Large intestine (tissue), 3 donors: ENCODE measurements at regions not wholly inside any gene's neighbourhood (a gene's known extent, or its start where the extent isn't known, plus 50 kb on each side); places are given as distances from the start of the nearest gene placed in this dataset.
A peak's percentile ranks its signal among the peaks of the same experiment; 100 is the strongest.

Experiments
- DNase-seq, 2 donors: peaks; one replicate each; pipeline versions ENCODE4 v3.0.0 to v3.0.0-alpha.2; 2013
- H3K27ac ChIP-seq: one replicate; pipeline ENCODE4 v1.5.1; 2013; ENCODE audit warnings: low read length
- H3K27me3 ChIP-seq: 2 replicates; pipeline ENCODE4 v1.6.1; 2013; ENCODE audit warnings: low read length; ENCODE audit not compliant: control insufficient read depth, insufficient read depth
- H3K36me3 ChIP-seq: 2 replicates; pipeline ENCODE4 v1.6.1; 2013; ENCODE audit warnings: low read length; ENCODE audit not compliant: control insufficient read depth, insufficient read depth
- H3K4me1 ChIP-seq: one replicate; pipeline ENCODE4 v1.6.1; 2013; ENCODE audit warnings: low read length; ENCODE audit not compliant: control insufficient read depth, insufficient read depth
- H3K4me3 ChIP-seq: one replicate; pipeline ENCODE4 v1.5.1; 2013; ENCODE audit warnings: low read length
- H3K9me3 ChIP-seq: one replicate; pipeline ENCODE4 v1.6.1; 2013; ENCODE audit warnings: mild to moderate bottlenecking, low read depth, low read length, moderate library complexity; ENCODE audit not compliant: control insufficient read depth
- WGBS: methylation state at CpG from one replicate; pipeline ENCODE4 v1.1.5; 2013; ENCODE audit warnings: low lambda C conversion rate; ENCODE audit not compliant: insufficient coverage; 5-methylcytosine and 5-hydroxymethylcytosine counted together

GRCh38 chr2:106280722-106281446 is 86.8 kb upstream of the UXS1 start:
- no CpG with 5 or more reads among the region's 10 CpGs for WGBS
- no peaks in the 10 kb centered on the region for H3K9me3 ChIP-seq
- no peaks in the 10 kb centered on the region for H3K36me3 ChIP-seq
- no peaks in the 10 kb centered on the region for H3K27me3 ChIP-seq
- H3K4me3 ChIP-seq: no peak overlapping the region
- H3K27ac ChIP-seq: no peak overlapping the region
- DNase-seq: peak in 1 of 2 donors; percentile 0
- H3K4me1 ChIP-seq: no peaks in the 10 kb centered on the region

- Histone ChIP-seq H3K9me3 (no peaks in the 10 kb centered on the region), H3K36me3 (no peaks in the 10 kb centered on the region), H3K27me3 (no peaks in the 10 kb centered on the region), H3K27ac (no peak overlapping the region), H3K4me3 (no peak overlapping the region), H3K4me1 (no peaks in the 10 kb centered on the region)
- no peak for DNase-seq
- WGBS: 55% methylated on average over 2 of the region's 3 CpGs
These were observed 86.1 kb upstream of the UXS1 start for GRCh38 chr2:106280224-106280623.

GRCh38 chr2:106278112-106278876 is 84.2 kb upstream of the UXS1 start:
- WGBS: 80% methylated on average over 1 of the region's 6 CpGs
- no peak for DNase-seq
- Histone ChIP-seq H3K4me1 (no peaks in the 10 kb centered on the region), H3K4me3 (no peak overlapping the region), H3K9me3 (no peaks in the 10 kb centered on the region), H3K27me3 (no peaks in the 10 kb centered on the region), H3K27ac (no peak overlapping the region), H3K36me3 (no peaks in the 10 kb centered on the region)

GRCh38 chr2:106277426-106277825 is 83.3 kb upstream of the UXS1 start:
- DNase-seq: no peak
- Histone ChIP-seq H3K4me1 (no peaks in the 10 kb centered on the region), H3K9me3 (no peaks in the 10 kb centered on the region), H3K36me3 (no peaks in the 10 kb centered on the region), H3K27ac (no peak overlapping the region), H3K4me3 (no peak overlapping the region), H3K27me3 (no peaks in the 10 kb centered on the region)
- no CpG with 5 or more reads among the region's 4 CpGs for WGBS

GRCh38 chr2:106275971-106276370 is 81.9 kb upstream of the UXS1 start:
- Histone ChIP-seq H3K36me3 (no peaks in the 10 kb centered on the region), H3K27ac (no peak overlapping the region), H3K27me3 (no peaks in the 10 kb centered on the region), H3K4me3 (no peak overlapping the region), H3K9me3 (no peaks in the 10 kb centered on the region), H3K4me1 (no peaks in the 10 kb centered on the region)
- no peak for DNase-seq
- WGBS: no CpG with 5 or more reads among the region's 11 CpGs

GRCh38 chr2:106274668-106275067 is 80.6 kb upstream of the UXS1 start:
- WGBS: no CpG with 5 or more reads among the region's 7 CpGs
- Histone ChIP-seq H3K36me3 (no peaks in the 10 kb centered on the region), H3K9me3 (no peaks in the 10 kb centered on the region), H3K27me3 (no peaks in the 10 kb centered on the region), H3K4me3 (no peak overlapping the region), H3K4me1 (no peaks in the 10 kb centered on the region), H3K27ac (no peak overlapping the region)
- DNase-seq: no peak

- Histone ChIP-seq H3K27me3 (no peaks in the 10 kb centered on the region), H3K4me1 (no peaks in the 10 kb centered on the region), H3K4me3 (no peak overlapping the region), H3K36me3 (no peaks in the 10 kb centered on the region), H3K27ac (no peak overlapping the region), H3K9me3 (no peaks in the 10 kb centered on the region)
- DNase-seq: no peak
- WGBS: no CpG with 5 or more reads among the region's 7 CpGs
These were observed 78.2 kb upstream of the UXS1 start for GRCh38 chr2:106272216-106272807.

GRCh38 chr2:106270471-106270891 is 76.4 kb upstream of the UXS1 start:
- no peak overlapping the region for H3K27ac ChIP-seq
- peak overlapping the region; percentile 17 for H3K4me3 ChIP-seq
- H3K27me3 ChIP-seq: no peaks in the 10 kb centered on the region
- no peak for DNase-seq
- H3K9me3 ChIP-seq: no peaks in the 10 kb centered on the region
- no CpG with 5 or more reads among the region's 9 CpGs for WGBS
- H3K36me3 ChIP-seq: no peaks in the 10 kb centered on the region
- no peaks in the 10 kb centered on the region for H3K4me1 ChIP-seq

- no peaks in the 10 kb centered on the region for H3K9me3 ChIP-seq
- H3K4me1 ChIP-seq: no peaks in the 10 kb centered on the region
- H3K36me3 ChIP-seq: no peaks in the 10 kb centered on the region
- 100% methylated on average over 1 of the region's 44 CpGs for WGBS
- H3K27ac ChIP-seq: no peak overlapping the region
- DNase-seq: peak; percentile 37 to 76
- peak overlapping the region; percentile 17 for H3K4me3 ChIP-seq
- H3K27me3 ChIP-seq: no peaks in the 10 kb centered on the region
These were observed 75.6 kb upstream of the UXS1 start for GRCh38 chr2:106269591-106270291.

- DNase-seq: no peak
- H3K9me3 ChIP-seq: no peaks in the 10 kb centered on the region
- H3K27me3 ChIP-seq: no peaks in the 10 kb centered on the region
- WGBS: no CpG with 5 or more reads among the region's 4 CpGs
- no peak overlapping the region for H3K4me3 ChIP-seq
- H3K27ac ChIP-seq: no peak overlapping the region
- H3K36me3 ChIP-seq: no peaks in the 10 kb centered on the region
- no peaks in the 10 kb centered on the region for H3K4me1 ChIP-seq
These were observed 73.9 kb upstream of the UXS1 start for GRCh38 chr2:106267997-106268396.
